ENCODE measurements at regions not wholly inside any gene's neighbourhood (a gene's known extent, or its start where the extent isn't known, plus 50 kb on each side); places are given as distances from the start of the nearest gene placed in this dataset.

DNA sequence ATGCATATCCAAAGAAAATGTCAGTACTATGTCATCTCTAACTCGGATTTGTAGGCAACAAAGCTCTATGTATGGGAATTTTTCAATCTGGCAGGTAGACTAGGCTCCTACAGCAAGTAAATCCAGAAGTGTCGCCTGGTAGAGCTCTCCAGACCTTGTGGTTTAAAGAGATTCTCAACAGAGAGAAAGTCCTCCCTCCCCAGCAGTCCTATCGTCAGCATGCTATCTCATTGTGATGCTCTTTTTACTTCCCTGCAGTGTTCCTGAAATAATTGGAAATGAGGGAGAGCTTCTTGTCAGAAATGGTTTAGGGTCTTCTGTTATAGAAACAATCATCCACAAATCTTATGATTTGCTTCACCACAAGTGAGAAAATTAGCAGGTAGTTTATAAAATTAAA is 395.4 kb downstream of the FRK start:
- WGBS, result 66% methylated on average over 3 of the region's 3 CpGs

DNA sequence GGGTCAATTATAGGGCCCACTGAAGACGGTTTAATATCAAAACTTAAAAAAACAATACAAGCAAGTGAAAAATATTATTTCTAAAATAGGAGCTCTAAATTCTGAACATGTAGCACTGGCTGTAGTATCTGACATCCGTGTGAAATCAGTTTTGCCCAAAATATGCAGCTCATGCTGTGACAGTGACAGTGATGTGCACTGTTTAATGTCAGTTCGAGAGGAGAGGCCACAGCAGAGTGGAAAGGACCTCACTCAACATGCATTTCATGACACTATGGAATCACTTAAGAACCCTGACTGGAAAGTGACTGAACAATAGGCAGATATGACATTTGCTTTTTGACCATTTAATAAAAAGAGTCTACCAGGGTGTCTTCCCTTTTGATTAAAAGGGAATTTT is 397.0 kb downstream of the FRK start:
- DNase-seq (ENCODE audit: low read depth in 6 of 9, low spot score in 9 of 9), result no peak
- H3K4me3 ChIP-seq (ENCODE audit: low read length in 2 of 2), result no peak overlapping the region
- no peaks in the 10 kb centered on the region for H3K27me3 ChIP-seq (ENCODE audit: control insufficient read depth in 2 of 2, insufficient read depth in 1 of 2, low read length in 1 of 2)
- WGBS, result 79% methylated on average over 3 of the region's 3 CpGs
- no peak overlapping the region for H3K27ac ChIP-seq (ENCODE audit: low read depth in 1 of 2, low read length in 1 of 2)
- H3K36me3 ChIP-seq (ENCODE audit: control insufficient read depth in 2 of 2, insufficient read depth in 2 of 2, low read length in 1 of 2), result no peaks in the 10 kb centered on the region
- no peaks in the 10 kb centered on the region for H3K4me1 ChIP-seq (ENCODE audit: control insufficient read depth in 2 of 2, insufficient read depth in 2 of 2, low read length in 2 of 2)
- H3K9me3 ChIP-seq (ENCODE audit: control insufficient read depth in 2 of 2, insufficient read depth in 1 of 2, low read length in 1 of 2), result no peaks in the 10 kb centered on the region

More for the DNA sequence above, 395.4 kb downstream of the FRK start:
- Histone ChIP-seq H3K36me3 (ENCODE audit: control insufficient read depth in 2 of 2, insufficient read depth in 2 of 2, low read length in 1 of 2) (no peaks in the 10 kb centered on the region), H3K4me1 (ENCODE audit: control insufficient read depth in 2 of 2, insufficient read depth in 2 of 2, low read length in 2 of 2) (no peaks in the 10 kb centered on the region), H3K9me3 (ENCODE audit: control insufficient read depth in 2 of 2, insufficient read depth in 1 of 2, low read length in 1 of 2) (no peaks in the 10 kb centered on the region), H3K27ac (ENCODE audit: low read depth in 1 of 2, low read length in 1 of 2) (no peak overlapping the region), H3K4me3 (ENCODE audit: low read length in 2 of 2) (no peak overlapping the region), H3K27me3 (ENCODE audit: control insufficient read depth in 2 of 2, insufficient read depth in 1 of 2, low read length in 1 of 2) (no peaks in the 10 kb centered on the region)
- no peak for DNase-seq (ENCODE audit: low read depth in 6 of 9, low spot score in 9 of 9)

DNA sequence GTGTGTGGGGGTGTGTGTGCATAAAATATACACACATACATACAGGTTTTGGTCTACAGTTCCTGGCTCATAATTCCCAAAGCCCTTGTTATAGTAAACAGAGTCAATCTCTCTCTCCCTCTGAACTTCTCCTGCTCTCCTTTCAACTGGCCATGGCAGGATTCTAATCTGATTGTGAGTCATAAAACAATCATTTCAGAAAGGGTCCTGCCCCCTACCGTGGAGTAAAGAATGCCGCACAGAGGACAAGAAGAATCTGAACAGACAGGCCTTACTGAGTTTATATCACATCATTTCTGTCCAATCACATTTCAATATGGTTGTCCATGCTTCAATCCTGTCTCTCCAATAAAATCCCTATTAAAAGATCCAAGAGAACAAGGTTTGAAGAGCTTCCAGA is 416.9 kb downstream of the FRK start:
- H3K4me3 ChIP-seq (ENCODE audit: low read length in 2 of 2), result no peak overlapping the region
- no peaks in the 10 kb centered on the region for H3K27me3 ChIP-seq (ENCODE audit: control insufficient read depth in 2 of 2, insufficient read depth in 1 of 2, low read length in 1 of 2)
- 38% methylated on average over 2 of the region's 2 CpGs for WGBS
- DNase-seq (ENCODE audit: low read depth in 6 of 9, low spot score in 9 of 9), result no peak
- no peak overlapping the region for H3K27ac ChIP-seq (ENCODE audit: low read depth in 1 of 2, low read length in 1 of 2)
- no peaks in the 10 kb centered on the region for H3K4me1 ChIP-seq (ENCODE audit: control insufficient read depth in 2 of 2, insufficient read depth in 2 of 2, low read length in 2 of 2)
- peaks cover 0 to 5% of the 10 kb centered on the region in 2 donors for H3K9me3 ChIP-seq (ENCODE audit: control insufficient read depth in 2 of 2, insufficient read depth in 1 of 2, low read length in 1 of 2)
- H3K36me3 ChIP-seq (ENCODE audit: control insufficient read depth in 2 of 2, insufficient read depth in 2 of 2, low read length in 1 of 2), result no peaks in the 10 kb centered on the region

DNA sequence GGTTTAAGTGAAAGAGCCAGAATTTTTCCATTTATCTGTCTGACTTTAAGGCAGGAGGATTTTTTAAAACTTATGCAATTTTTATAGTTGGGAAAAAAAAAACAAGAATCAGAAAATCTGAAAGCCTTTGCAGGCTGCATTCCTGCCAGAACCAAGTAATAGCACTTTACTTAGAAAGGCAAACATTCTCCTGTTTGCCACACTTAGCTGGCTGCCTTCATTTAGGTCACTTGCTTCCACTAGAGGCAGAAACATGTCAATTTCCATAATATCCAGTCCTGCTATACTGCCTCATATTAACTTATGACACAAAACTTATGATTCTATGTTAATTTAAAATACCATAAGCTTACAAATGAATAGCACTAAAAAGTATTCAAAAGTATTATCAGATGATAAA is 425.8 kb downstream of the FRK start:
- Histone ChIP-seq H3K4me3 (ENCODE audit: low read length in 2 of 2) (no peak overlapping the region), H3K36me3 (ENCODE audit: control insufficient read depth in 2 of 2, insufficient read depth in 2 of 2, low read length in 1 of 2) (no peaks in the 10 kb centered on the region), H3K27me3 (ENCODE audit: control insufficient read depth in 2 of 2, insufficient read depth in 1 of 2, low read length in 1 of 2) (no peaks in the 10 kb centered on the region), H3K4me1 (ENCODE audit: control insufficient read depth in 2 of 2, insufficient read depth in 2 of 2, low read length in 2 of 2) (no peaks in the 10 kb centered on the region), H3K9me3 (ENCODE audit: control insufficient read depth in 2 of 2, insufficient read depth in 1 of 2, low read length in 1 of 2) (no peaks in the 10 kb centered on the region), H3K27ac (ENCODE audit: low read depth in 1 of 2, low read length in 1 of 2) (no peak overlapping the region)
- DNase-seq (ENCODE audit: low read depth in 6 of 9, low spot score in 9 of 9), result no peak

DNA sequence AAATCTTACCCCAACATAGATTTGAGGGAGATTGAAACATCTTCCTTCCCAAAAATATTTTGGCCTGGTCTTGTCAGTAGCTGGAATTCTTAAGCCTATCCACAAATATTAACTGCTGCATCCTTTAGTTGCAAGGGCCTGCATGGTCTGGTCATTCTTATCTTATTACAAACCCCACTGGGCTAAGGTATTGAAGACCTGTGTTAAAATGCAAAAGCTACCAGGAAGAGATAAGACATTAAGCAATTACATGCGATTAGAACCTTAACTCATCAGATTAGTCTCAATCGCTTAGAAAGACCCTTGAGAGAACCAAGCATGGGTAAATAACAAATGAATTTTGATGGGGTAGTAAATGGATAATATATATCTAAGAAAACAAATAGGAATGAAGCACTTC is 426.6 kb downstream of the FRK start:
- WGBS, result 98% methylated on average over 2 of the region's 2 CpGs
- H3K27ac ChIP-seq (ENCODE audit: low read depth in 1 of 2, low read length in 1 of 2), result no peak overlapping the region
- no peak overlapping the region for H3K4me3 ChIP-seq (ENCODE audit: low read length in 2 of 2)
- no peaks in the 10 kb centered on the region for H3K9me3 ChIP-seq (ENCODE audit: control insufficient read depth in 2 of 2, insufficient read depth in 1 of 2, low read length in 1 of 2)
- no peaks in the 10 kb centered on the region for H3K27me3 ChIP-seq (ENCODE audit: control insufficient read depth in 2 of 2, insufficient read depth in 1 of 2, low read length in 1 of 2)
- DNase-seq (ENCODE audit: low read depth in 6 of 9, low spot score in 9 of 9), result no peak
- H3K4me1 ChIP-seq (ENCODE audit: control insufficient read depth in 2 of 2, insufficient read depth in 2 of 2, low read length in 2 of 2), result no peaks in the 10 kb centered on the region
- H3K36me3 ChIP-seq (ENCODE audit: control insufficient read depth in 2 of 2, insufficient read depth in 2 of 2, low read length in 1 of 2), result no peaks in the 10 kb centered on the region

DNA sequence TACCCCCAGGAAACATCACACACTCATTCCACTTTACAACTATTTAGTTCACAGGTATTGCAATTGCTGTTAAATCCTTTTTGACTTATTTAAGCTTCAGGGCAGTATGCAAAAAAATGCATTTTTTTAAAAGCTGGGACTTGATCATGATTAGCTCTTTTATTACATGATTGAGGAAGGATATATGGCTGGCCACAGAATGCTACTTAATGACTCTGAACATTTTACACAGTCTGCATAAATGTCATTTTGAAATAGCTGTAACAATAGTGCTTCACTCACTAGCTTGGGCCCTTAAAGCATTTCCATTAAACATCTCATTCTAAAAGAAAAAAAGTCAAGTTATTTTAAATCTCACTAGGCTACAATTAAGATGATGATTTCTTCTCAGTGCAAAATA is 429.7 kb downstream of the FRK start:
- DNase-seq (ENCODE audit: low read depth in 6 of 9, low spot score in 9 of 9), result no peak
- Histone ChIP-seq H3K27ac (ENCODE audit: low read depth in 1 of 2, low read length in 1 of 2) (no peak overlapping the region), H3K4me1 (ENCODE audit: control insufficient read depth in 2 of 2, insufficient read depth in 2 of 2, low read length in 2 of 2) (no peaks in the 10 kb centered on the region), H3K36me3 (ENCODE audit: control insufficient read depth in 2 of 2, insufficient read depth in 2 of 2, low read length in 1 of 2) (no peaks in the 10 kb centered on the region), H3K4me3 (ENCODE audit: low read length in 2 of 2) (no peak overlapping the region), H3K9me3 (ENCODE audit: control insufficient read depth in 2 of 2, insufficient read depth in 1 of 2, low read length in 1 of 2) (no peaks in the 10 kb centered on the region), H3K27me3 (ENCODE audit: control insufficient read depth in 2 of 2, insufficient read depth in 1 of 2, low read length in 1 of 2) (no peaks in the 10 kb centered on the region)

DNA sequence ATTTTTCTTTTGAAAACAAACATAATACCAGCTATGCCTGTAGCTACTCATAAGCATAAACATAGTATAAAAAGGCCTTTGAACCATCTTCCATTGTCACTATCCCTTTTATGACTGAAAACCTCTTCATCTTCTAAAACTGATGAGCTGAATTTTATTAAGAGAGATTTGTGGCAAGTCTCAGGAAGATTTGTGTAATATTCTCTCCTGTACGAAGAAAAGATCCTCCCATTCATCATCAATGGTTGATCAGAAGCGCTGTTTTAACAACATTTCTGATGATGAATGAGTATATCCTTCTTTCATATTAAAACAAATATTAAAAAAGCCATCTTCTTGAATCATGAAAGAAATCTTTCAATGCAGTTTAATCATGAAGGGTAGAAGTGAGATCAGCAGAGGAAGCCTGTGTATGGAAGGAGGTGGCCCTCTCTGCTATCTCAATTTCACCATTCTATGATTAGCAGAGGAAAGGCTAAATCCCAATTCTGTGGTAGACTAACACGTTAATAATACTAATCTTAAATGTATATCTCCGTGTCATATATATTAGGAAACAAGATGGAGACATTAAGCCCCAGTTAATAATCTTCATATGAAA is 430.2 kb downstream of the FRK start:
- Histone ChIP-seq H3K4me1 (ENCODE audit: control insufficient read depth in 2 of 2, insufficient read depth in 2 of 2, low read length in 2 of 2) (no peaks in the 10 kb centered on the region), H3K27me3 (ENCODE audit: control insufficient read depth in 2 of 2, insufficient read depth in 1 of 2, low read length in 1 of 2) (no peaks in the 10 kb centered on the region), H3K4me3 (ENCODE audit: low read length in 2 of 2) (no peak overlapping the region), H3K9me3 (ENCODE audit: control insufficient read depth in 2 of 2, insufficient read depth in 1 of 2, low read length in 1 of 2) (no peaks in the 10 kb centered on the region), H3K27ac (ENCODE audit: low read depth in 1 of 2, low read length in 1 of 2) (no peak overlapping the region), H3K36me3 (ENCODE audit: control insufficient read depth in 2 of 2, insufficient read depth in 2 of 2, low read length in 1 of 2) (no peaks in the 10 kb centered on the region)
- no peak for DNase-seq (ENCODE audit: low read depth in 6 of 9, low spot score in 9 of 9)
- WGBS, result 88% methylated on average over 4 of the region's 4 CpGs

DNA sequence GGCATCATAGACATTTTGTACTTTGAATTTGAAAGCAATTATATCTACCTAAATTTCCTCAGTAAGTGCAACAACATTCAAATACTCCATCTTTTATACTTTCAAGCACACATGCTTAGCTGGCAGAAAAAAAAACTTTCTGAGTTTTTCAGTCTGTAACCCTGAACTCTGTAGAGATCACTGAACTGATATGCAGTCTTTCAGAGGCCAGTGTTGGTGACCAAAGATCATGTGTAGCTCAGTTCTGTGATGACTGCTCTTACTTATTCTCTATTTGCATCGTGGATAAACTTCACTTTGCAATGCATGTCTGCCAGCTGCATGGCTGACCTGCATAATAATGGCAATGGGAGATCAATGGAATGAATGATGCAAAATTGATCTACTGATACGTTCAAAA is 431.3 kb downstream of the FRK start:
- WGBS, result 76% methylated on average over 2 of the region's 2 CpGs

DNA sequence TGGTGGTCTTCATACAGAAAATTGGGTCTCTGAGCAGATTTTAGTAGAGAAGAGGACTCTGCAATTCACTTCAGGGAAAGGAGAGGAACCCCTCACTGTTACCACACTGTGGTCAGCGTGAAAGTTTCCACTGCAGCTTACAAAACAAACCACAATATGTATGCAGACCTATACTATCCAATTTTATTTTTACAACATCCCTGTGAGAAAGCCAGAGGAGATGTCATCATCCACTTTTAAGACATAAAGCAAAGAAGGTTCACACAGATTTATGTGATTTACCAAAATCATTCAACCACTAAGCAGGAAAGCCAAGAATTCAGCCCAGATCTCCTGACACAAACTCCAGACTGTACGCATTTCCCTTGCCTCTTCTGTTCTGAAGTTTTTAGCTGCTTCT is 442.4 kb downstream of the FRK start:
- Histone ChIP-seq H3K36me3 (ENCODE audit: control insufficient read depth in 2 of 2, insufficient read depth in 2 of 2, low read length in 1 of 2) (no peaks in the 10 kb centered on the region), H3K27me3 (ENCODE audit: control insufficient read depth in 2 of 2, insufficient read depth in 1 of 2, low read length in 1 of 2) (no peaks in the 10 kb centered on the region), H3K4me1 (ENCODE audit: control insufficient read depth in 2 of 2, insufficient read depth in 2 of 2, low read length in 2 of 2) (no peaks in the 10 kb centered on the region), H3K9me3 (ENCODE audit: control insufficient read depth in 2 of 2, insufficient read depth in 1 of 2, low read length in 1 of 2) (no peaks in the 10 kb centered on the region), H3K4me3 (ENCODE audit: low read length in 2 of 2) (no peak overlapping the region), H3K27ac (ENCODE audit: low read depth in 1 of 2, low read length in 1 of 2) (no peak overlapping the region)
- WGBS, result 93% methylated on average over 2 of the region's 2 CpGs
- DNase-seq (ENCODE audit: low read depth in 6 of 9, low spot score in 9 of 9), result no peak

More for the DNA sequence above, 431.3 kb downstream of the FRK start:
- H3K4me3 ChIP-seq (ENCODE audit: low read length in 2 of 2), result no peak overlapping the region
- no peaks in the 10 kb centered on the region for H3K9me3 ChIP-seq (ENCODE audit: control insufficient read depth in 2 of 2, insufficient read depth in 1 of 2, low read length in 1 of 2)
- no peak for DNase-seq (ENCODE audit: low read depth in 6 of 9, low spot score in 9 of 9)
- no peaks in the 10 kb centered on the region for H3K36me3 ChIP-seq (ENCODE audit: control insufficient read depth in 2 of 2, insufficient read depth in 2 of 2, low read length in 1 of 2)
- H3K27me3 ChIP-seq (ENCODE audit: control insufficient read depth in 2 of 2, insufficient read depth in 1 of 2, low read length in 1 of 2), result no peaks in the 10 kb centered on the region
- no peak overlapping the region for H3K27ac ChIP-seq (ENCODE audit: low read depth in 1 of 2, low read length in 1 of 2)
- no peaks in the 10 kb centered on the region for H3K4me1 ChIP-seq (ENCODE audit: control insufficient read depth in 2 of 2, insufficient read depth in 2 of 2, low read length in 2 of 2)

DNA sequence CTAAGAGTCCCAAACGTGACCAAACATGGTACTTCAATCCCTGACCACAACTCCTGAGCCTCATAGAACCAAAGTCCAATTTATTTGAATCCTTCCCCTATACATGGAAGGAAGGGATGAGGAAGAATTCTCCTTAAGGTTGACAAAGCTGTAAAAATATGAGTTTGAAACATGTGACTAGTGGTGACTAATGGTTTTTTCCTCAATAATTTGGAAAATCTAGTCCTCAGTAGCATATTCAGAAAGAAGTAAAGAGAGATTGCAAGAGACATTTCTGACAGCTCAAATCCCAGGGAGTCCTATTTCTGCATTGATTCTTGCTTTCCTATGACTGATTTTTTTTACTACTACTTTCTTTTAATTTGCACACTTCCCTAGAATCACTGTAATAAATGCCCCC is 443.7 kb downstream of the FRK start:
- Histone ChIP-seq H3K36me3 (ENCODE audit: control insufficient read depth in 2 of 2, insufficient read depth in 2 of 2, low read length in 1 of 2) (no peaks in the 10 kb centered on the region), H3K9me3 (ENCODE audit: control insufficient read depth in 2 of 2, insufficient read depth in 1 of 2, low read length in 1 of 2) (no peaks in the 10 kb centered on the region), H3K27me3 (ENCODE audit: control insufficient read depth in 2 of 2, insufficient read depth in 1 of 2, low read length in 1 of 2) (no peaks in the 10 kb centered on the region), H3K4me1 (ENCODE audit: control insufficient read depth in 2 of 2, insufficient read depth in 2 of 2, low read length in 2 of 2) (no peaks in the 10 kb centered on the region), H3K27ac (ENCODE audit: low read depth in 1 of 2, low read length in 1 of 2) (no peak overlapping the region), H3K4me3 (ENCODE audit: low read length in 2 of 2) (no peak overlapping the region)
- 80% methylated on average over 1 of the region's 1 CpG for whole genome bisulfite sequencing
- no peak for DNase-seq (ENCODE audit: low read depth in 6 of 9, low spot score in 9 of 9)

All from thymus (tissue), 11 donors.